ENCODE measurements at regions not wholly inside any gene's neighbourhood (a gene's known extent, or its start where the extent isn't known, plus 50 kb on each side); places are given as distances from the start of the nearest gene placed in this dataset.
"Not testable (repeated sequence)": the region's sequence is repeated elsewhere in the genome, so short reads cannot be mapped to it uniquely, and the experiment has no call there.

DNA sequence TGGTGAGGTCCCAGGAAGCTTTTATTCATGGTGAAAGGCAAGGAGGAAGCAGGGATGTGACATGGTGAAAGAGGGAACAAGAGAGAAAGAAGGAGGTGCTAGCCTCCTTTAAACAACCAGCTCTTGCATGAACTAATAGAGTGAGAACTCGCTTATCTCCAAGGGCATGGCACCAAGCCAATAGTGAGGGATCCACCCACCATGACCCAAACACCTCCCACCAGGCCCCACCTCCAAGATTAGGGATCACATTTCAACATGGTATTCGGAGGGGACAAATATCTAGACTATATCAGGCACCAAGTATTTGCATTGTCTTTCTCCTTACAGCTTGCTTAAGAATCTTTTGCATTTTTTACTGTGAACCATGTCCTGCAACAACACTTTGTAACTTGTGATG is 91.9 kb upstream of the DHRS4 start:
- no peak for DNase-seq (ENCODE audit: low read depth)

DNA sequence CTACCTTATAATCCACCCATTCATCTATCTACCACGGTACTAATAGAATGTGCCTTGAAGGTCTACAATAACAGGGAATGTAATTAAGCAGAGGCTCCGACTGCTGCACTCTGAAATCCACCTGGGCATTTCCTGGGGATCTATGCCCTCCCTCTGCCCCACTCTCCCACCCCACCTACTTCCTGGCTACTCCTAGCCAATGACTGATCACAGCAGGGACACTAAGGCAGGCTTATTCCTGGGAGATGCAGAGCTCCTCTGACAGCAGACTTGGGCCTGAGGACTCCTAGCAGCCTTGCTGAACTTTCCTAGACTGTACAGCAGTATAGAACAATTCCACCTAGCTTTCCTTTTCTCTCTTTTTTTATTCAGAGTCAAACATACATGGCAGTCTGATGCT is 91.1 kb upstream of the DHRS4 start:
- no peak for DNase-seq (ENCODE audit: low read depth)

GRCh38 chr14:23863836-23864235 is 89.7 kb upstream of the DHRS4 start:
- peak; percentile 5 for DNase-seq (ENCODE audit: low read depth)

DNA sequence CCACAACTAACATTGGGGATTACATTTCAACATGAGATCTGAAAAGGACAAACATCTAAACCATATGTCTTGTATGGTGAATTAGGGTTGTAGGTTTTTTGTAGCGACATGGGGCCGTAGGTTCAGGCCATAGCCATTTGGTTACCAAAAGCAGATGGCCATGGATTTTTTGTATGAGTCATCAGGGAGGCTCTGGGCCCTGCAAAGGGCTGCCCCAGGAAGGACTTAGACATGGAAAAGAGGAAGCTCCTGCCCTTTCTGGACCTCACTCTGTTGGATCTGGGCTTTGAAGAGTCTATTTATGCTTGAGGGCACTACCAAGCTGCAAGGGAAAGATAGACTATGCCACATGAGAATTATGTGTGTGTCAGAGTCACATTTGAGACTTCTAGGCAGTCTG is 89.3 kb upstream of the DHRS4 start:
- DNase-seq (ENCODE audit: low read depth): no peak

DNA sequence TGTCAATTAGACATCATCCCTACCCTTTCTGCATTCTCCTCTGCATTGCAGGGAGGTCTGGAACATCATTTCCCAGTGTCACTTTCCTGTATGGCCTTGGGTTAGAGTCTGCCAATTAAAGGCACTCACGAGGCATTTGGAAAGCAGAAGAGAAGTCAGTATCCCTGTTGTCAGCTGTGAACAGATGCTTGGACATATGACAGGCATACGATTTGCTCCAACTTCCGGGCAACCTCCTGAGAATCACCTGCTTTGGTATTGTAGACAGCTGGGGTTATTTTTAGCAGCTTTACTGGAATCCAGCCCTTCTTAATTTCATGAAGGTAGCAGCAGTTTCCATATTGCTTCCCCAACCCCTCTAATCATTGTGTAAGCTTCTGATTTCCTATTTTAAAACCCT is 88.7 kb upstream of the DHRS4 start:
- DNase-seq (ENCODE audit: low read depth): no peak

- no peak for DNase-seq (ENCODE audit: low read depth)
Observed at GRCh38 chr14:23865502-23865901, 88.1 kb upstream of the DHRS4 start.

GRCh38 chr14:23866269-23866668 is 87.3 kb upstream of the DHRS4 start:
- DNase-seq (ENCODE audit: low read depth): no peak

DNA sequence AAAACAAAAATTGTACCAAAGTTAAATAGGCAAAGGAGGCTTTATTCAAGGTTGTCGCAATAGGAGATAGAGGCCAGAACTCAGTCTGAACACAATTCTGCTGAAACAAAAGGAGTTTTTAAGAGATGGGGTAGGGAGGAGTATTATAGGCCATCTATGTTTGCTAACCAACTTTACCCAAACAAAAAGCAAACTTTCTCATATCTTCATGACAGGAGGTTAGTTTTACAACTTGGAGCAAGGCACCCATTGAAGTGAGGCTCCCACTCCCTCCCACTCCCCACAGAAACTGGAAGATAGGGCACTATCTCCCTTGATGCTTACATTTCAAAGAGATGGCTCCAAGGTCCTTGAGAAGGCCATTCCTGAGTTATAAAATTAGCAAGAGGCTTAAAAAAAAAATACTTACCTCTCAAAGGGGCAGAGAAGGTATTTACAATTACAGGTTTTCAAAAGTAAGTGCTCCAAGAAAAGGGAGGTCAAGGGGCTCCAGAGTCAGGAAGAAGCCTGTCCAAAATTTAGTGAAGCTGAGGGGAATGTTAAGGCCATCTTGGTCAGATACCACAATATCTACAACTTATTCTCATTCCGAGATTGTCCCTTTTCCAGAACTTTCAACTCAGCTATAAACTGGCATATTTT is 84.4 kb upstream of the DHRS4 start:
- DNase-seq (ENCODE audit: low read depth): no peak

DNA sequence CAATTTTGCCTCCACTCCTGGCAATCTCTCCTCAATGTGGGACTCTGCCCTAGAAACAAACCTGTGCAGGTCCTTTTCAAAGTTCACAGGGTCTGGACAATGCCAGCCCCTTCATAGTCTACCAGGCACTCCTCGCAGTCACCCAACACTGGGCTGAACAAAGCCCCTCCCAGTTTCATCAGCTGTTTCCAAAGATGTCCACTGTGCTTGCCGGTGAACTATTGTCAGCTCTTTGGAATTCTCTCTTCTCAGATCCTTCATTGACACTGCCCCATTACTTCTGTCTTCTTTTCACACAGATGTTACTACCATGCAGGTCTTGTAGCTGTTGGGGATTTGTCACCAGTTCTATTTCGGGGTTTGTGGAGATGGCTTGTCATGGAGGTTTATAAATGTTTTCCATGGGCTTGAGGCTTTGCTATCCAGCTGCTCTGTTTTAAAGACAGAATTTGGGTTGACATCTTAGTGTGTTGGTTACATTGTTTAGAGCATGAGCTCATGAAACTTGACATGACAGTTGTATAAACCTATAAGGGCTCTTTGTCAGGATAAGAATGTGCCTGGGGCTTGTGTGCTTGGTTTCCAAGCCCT is 77.3 kb upstream of the DHRS4 start:
- no peak for DNase-seq (ENCODE audit: low read depth)

GRCh38 chr14:23877111-23877510 is 76.5 kb upstream of the DHRS4 start:
- DNase-seq (ENCODE audit: low read depth): no peak

DNA sequence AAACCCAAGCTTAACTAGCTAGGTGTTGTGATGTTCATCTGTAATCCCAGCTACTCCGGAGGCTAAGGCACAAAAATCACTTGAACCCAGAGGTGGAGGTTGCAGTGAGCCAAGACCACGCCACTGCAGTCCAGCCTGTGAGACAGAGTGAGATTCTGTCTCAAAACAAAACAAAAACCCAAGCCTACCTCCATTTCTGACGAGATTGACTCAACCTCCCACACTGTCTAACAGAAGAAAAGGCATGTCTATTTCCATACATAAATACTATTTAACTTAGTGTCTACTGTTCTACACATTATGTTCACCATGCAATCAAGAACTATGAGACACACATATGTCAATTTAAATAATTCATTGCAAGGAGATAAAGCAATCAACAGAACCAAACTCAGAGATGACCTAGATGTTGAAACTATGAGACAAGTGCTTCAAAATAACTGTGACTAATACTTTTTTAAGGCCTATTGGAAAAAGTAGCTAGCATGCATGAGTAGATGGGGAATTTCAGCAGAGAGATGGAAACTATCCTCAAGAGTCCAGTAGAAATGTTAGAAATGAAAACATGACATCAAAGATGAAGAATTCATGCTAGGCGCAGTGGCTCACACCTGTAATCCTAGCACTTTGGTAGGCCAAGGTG is 75.9 kb upstream of the DHRS4 start:
- no peak for DNase-seq (ENCODE audit: low read depth)

DNA sequence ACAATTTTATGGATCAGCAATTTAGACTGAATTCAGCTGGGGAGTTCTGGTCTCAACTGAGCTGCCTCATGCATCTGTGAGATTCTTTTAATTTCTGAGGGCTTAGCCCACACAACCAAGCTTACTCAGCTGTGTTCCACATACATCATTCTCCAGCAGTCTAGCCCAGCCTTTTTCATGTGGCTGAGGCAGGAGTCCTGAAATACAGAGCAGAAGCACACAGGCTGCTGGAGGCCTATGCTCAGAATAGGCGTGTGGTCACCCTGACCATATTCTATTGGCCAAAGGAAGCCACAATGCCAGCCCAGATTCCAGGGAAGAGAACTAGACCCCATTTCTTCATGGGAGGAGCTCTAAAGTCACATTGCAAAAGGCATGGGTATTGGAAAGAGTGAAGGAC is 72.3 kb upstream of the DHRS4 start:
- DNase-seq (ENCODE audit: low read depth): peak; percentile 52

DNA sequence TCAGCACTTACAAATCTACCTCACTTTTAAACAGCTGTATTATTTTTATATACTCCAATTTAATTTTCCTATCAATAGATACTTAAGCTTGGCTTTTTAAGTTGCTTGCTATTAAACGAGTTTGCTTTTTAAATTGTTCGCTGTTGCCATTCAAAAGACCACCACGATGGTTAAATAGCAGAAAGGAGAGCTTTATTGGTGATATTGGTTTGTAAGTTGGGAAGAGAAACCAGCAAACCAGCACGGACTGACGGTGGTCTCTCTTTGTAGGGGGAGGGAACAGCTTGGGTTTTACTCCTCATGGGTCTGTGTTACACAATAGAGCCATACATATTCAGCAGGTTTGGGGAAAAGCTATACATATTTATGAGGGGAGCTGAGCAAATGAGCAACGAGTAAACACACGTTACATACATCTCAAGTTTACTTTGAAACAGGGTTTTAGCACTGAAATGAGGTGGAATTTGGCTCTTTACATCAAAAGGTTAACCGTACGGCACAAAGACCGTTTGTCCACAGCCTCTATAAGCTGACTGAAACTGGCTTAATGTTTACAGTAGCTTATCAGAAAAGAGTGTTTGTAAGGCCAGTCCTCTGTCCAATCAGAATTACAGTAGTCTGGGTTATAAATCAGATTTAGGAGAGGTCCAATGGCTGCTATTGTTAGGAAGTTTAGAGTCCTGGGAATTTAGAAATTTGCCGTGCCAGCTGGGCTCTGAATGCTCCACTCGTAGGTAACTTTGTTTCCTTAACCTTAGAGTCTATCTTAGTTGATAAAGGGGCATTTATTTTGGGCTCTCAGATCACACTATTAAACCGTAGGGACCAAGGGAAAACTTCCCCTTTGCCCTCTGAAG is 69.7 kb upstream of the DHRS4 start:
- DNase-seq (ENCODE audit: low read depth): no peak

GRCh38 chr14:23884541-23884904 is 69.0 kb upstream of the DHRS4 start:
- DNase-seq (ENCODE audit: low read depth): no peak

GRCh38 chr14:23887536-23887935 is 66.0 kb upstream of the DHRS4 start:
- DNase-seq (ENCODE audit: low read depth): no peak

GRCh38 chr14:23891717-23892116 is 61.9 kb upstream of the DHRS4 start:
- DNase-seq (ENCODE audit: low read depth): not testable (repeated sequence)

GRCh38 chr14:23892289-23892688 is 61.3 kb upstream of the DHRS4 start:
- DNase-seq (ENCODE audit: low read depth): not testable (repeated sequence)

GRCh38 chr14:23894362-23895052 is 59.1 kb upstream of the DHRS4 start:
- DNase-seq (ENCODE audit: low read depth): no peak

- no peak for DNase-seq (ENCODE audit: low read depth)
Observed at GRCh38 chr14:23895053-23895419, 58.5 kb upstream of the DHRS4 start.

GRCh38 chr14:23895480-23895879 is 58.1 kb upstream of the DHRS4 start:
- DNase-seq (ENCODE audit: low read depth): no peak

GRCh38 chr14:23896609-23897153 is 56.9 kb upstream of the DHRS4 start:
- no peak for DNase-seq (ENCODE audit: low read depth)

GRCh38 chr14:23897291-23897690 is 56.3 kb upstream of the DHRS4 start:
- not testable (repeated sequence) for DNase-seq (ENCODE audit: low read depth)

Data from renal cortical epithelial cell (primary cell).